ENCODE measurements at regions not wholly inside any gene's neighbourhood (a gene's known extent, or its start where the extent isn't known, plus 50 kb on each side); places are given as distances from the start of the nearest gene placed in this dataset.

GRCh38 chr9:7341571-7341970 is 458.0 kb downstream of the DMAC1 start:
- H3K9me3 ChIP-seq (ENCODE audit: insufficient read depth, low read length), result no peaks in the 10 kb centered on the region
- no peak overlapping the region for H3K27ac ChIP-seq (ENCODE audit: low read depth, low read length)
- H3K27me3 ChIP-seq (ENCODE audit: low read length), result no peaks in the 10 kb centered on the region
- no peak overlapping the region for H3K9ac ChIP-seq (ENCODE audit: low read length)
- H3K79me2 ChIP-seq (ENCODE audit: insufficient read depth, low read length), result no peaks in the 10 kb centered on the region
- no peak overlapping the region for H3K4me3 ChIP-seq (ENCODE audit: insufficient read depth, low read length, poor library complexity, severe bottlenecking)
- no peaks in the 10 kb centered on the region for H3K9me2 ChIP-seq (replicated peaks; ENCODE audit: insufficient read depth, low read length)
- no peak overlapping the region for H3K4me2 ChIP-seq (ENCODE audit: low read depth, low read length, poor library complexity, severe bottlenecking)
- no peak for TF ChIP-seq EZH2phosphoT487 (conservative IDR thresholded peaks at IDR 0.05; ENCODE audit: low read length)
- no peak for TF ChIP-seq CTCF (IDR thresholded peaks at IDR 0.05; ENCODE audit: insufficient read depth, low read length, poor library complexity, severe bottlenecking)
- H3K36me3 ChIP-seq (ENCODE audit: low read length), result no peaks in the 10 kb centered on the region
- no peak overlapping the region for H2AFZ ChIP-seq (ENCODE audit: low read depth, low read length, severe bottlenecking)
- H4K20me1 ChIP-seq (ENCODE audit: low read depth, low read length), result no peaks in the 10 kb centered on the region
- no peaks in the 10 kb centered on the region for H3F3A ChIP-seq (ENCODE audit: insufficient read depth)

GRCh38 chr9:7340451-7340850 is 459.1 kb downstream of the DMAC1 start:
- no peaks in the 10 kb centered on the region for H4K20me1 ChIP-seq (ENCODE audit: low read depth, low read length)
- no peak overlapping the region for H2AFZ ChIP-seq (ENCODE audit: low read depth, low read length, severe bottlenecking)
- no peaks in the 10 kb centered on the region for H3K27me3 ChIP-seq (ENCODE audit: low read length)
- no peaks in the 10 kb centered on the region for H3K36me3 ChIP-seq (ENCODE audit: low read length)
- no peak overlapping the region for H3K27ac ChIP-seq (ENCODE audit: low read depth, low read length)
- no peaks in the 10 kb centered on the region for H3K79me2 ChIP-seq (ENCODE audit: insufficient read depth, low read length)
- no peaks in the 10 kb centered on the region for H3F3A ChIP-seq (ENCODE audit: insufficient read depth)
- H3K9ac ChIP-seq (ENCODE audit: low read length), result no peak overlapping the region
- H3K4me3 ChIP-seq (ENCODE audit: insufficient read depth, low read length, poor library complexity, severe bottlenecking), result no peak overlapping the region
- H3K9me3 ChIP-seq (ENCODE audit: insufficient read depth, low read length), result no peaks in the 10 kb centered on the region
- no peaks in the 10 kb centered on the region for H3K9me2 ChIP-seq (replicated peaks; ENCODE audit: insufficient read depth, low read length)
- no peak overlapping the region for H3K4me2 ChIP-seq (ENCODE audit: low read depth, low read length, poor library complexity, severe bottlenecking)
- TF ChIP-seq EZH2phosphoT487 (conservative IDR thresholded peaks at IDR 0.05; ENCODE audit: low read length), result no peak
- TF ChIP-seq CTCF (IDR thresholded peaks at IDR 0.05; ENCODE audit: insufficient read depth, low read length, poor library complexity, severe bottlenecking), result no peak

- Histone ChIP-seq H4K20me1 (ENCODE audit: low read depth, low read length) (no peaks in the 10 kb centered on the region), H3K27ac (ENCODE audit: low read depth, low read length) (no peak overlapping the region), H3K9me2 (replicated peaks; ENCODE audit: insufficient read depth, low read length) (no peaks in the 10 kb centered on the region), H3K27me3 (ENCODE audit: low read length) (no peaks in the 10 kb centered on the region), H3F3A (ENCODE audit: insufficient read depth) (no peaks in the 10 kb centered on the region), H2AFZ (ENCODE audit: low read depth, low read length, severe bottlenecking) (no peak overlapping the region), H3K36me3 (ENCODE audit: low read length) (no peaks in the 10 kb centered on the region), H3K9ac (ENCODE audit: low read length) (no peak overlapping the region), H3K4me3 (ENCODE audit: insufficient read depth, low read length, poor library complexity, severe bottlenecking) (no peak overlapping the region), H3K9me3 (ENCODE audit: insufficient read depth, low read length) (no peaks in the 10 kb centered on the region), H3K79me2 (ENCODE audit: insufficient read depth, low read length) (no peaks in the 10 kb centered on the region), H3K4me2 (ENCODE audit: low read depth, low read length, poor library complexity, severe bottlenecking) (no peak overlapping the region)
- no peak for TF ChIP-seq CTCF (IDR thresholded peaks at IDR 0.05; ENCODE audit: insufficient read depth, low read length, poor library complexity, severe bottlenecking)
- TF ChIP-seq EZH2phosphoT487 (conservative IDR thresholded peaks at IDR 0.05; ENCODE audit: low read length), result no peak
Observed at GRCh38 chr9:7338586-7339281, 460.8 kb downstream of the DMAC1 start.

All from SU-DHL-6 (cell line).